Loucy (cell line): ENCODE measurements at regions not wholly inside any gene's neighbourhood (a gene's known extent, or its start where the extent isn't known, plus 50 kb on each side); places are given as distances from the start of the nearest gene placed in this dataset.

ENCODE experiments used
- CTCF ChIP-seq: fragments of 200-600 bp; sonication (generic); conservative IDR thresholded peaks from 2 replicates; pipeline ENCODE4 v1.5.1; 2014; ENCODE audit warnings: mild to moderate bottlenecking, antibody characterized with exemption, low read length
- EZH2phosphoT487 ChIP-seq: fragments of 200-600 bp; IDR thresholded peaks from 2 replicates; pipeline ENCODE4 v1.6.1; 2018; ENCODE audit warnings: antibody characterized with exemption, mild to moderate bottlenecking, moderate library complexity, borderline replicate concordance

- TF ChIP-seq CTCF (no peak), EZH2phosphoT487 (no peak)
Measured at GRCh38 chr15:38625886-38626285, 61.3 kb upstream of the RASGRP1 start.
